HG03175 (cell line): ENCODE measurements at regions not wholly inside any gene's neighbourhood (a gene's known extent, or its start where the extent isn't known, plus 50 kb on each side); places are given as distances from the start of the nearest gene placed in this dataset.

Source experiments
- ATAC-seq: cut with Tn5 transposase; IDR thresholded peaks from one replicate; pipeline ENCODE4 v1.9.1; 2021; ENCODE audit warnings: mild to moderate bottlenecking, moderate library complexity; ENCODE audit not compliant: unreplicated experiment

DNA sequence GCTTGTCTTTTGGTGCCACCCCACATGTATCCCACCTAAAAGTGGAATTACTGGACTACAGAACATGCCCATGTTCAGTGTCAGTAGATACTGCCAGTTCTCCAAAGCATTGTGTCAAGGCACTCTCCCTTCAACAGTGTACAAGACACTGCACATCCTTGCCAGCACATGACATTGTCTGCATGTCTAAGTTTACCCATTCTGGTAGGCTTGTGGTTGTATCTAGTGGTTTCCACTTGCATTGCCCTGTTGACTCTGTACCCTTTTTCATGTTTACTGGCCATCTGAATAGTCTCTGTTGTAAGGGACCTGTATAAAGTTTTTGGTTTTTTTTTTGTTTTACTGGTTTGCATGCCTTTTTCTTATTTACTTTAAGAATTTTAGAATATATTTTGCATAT is 222.4 kb upstream of the CNR1 start:
- no peak for ATAC-seq

DNA sequence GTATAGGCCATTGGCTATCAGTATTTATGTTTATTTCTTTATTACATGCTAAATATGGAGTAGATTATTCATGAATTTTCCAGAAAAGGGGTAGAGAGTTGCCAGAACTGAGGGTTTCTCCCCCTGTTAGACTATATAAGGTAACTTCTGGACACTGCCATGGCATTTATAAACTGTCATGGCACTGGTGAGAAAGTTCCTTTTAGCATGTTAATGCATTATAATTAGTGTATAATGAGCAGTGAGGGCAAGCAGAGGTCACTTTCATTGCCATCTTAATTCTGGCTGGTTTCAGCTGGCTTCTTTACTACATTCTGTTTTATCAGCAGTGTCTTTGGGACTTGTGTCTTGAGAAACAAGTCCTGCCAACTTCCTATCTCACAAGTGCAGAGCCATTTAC is 220.0 kb upstream of the CNR1 start:
- ATAC-seq = no peak

DNA sequence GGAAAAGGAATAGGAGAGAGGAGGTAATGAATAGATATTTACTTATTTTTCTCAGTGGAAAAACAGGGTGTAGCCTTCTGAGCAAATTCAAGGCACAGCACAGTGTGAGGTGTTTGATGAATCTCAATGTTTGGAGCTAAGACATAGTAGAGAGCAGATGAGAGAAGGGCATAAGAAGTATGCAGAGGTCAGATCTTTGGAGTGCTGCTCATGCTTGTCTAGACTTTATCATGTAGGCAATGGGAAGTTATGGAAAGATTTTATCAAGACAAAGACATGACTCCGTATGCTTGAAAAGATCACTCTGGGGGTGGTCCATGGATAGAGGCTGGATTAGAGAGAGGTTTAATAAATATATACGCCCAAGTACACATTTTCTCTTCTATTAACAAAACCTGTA is 217.0 kb upstream of the CNR1 start:
- ATAC-seq = no peak

DNA sequence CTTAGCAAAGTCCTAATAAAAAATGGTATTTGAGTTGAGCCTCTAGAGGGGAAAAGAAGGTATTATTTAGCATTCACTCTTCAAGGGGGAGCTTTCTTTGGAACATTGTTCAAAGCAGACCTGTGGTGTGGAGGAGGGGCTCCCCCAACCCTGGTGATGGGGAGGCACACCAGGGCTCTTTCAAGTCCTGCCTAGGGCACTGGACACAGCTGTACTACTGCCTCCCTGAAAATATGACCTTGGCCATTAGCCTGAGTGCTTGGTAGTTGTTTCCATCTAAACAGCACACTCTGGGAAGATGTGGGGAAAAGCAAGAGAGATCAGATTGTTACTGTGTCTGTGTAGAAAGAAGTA is 215.1 kb upstream of the CNR1 start:
- ATAC-seq = no peak

DNA sequence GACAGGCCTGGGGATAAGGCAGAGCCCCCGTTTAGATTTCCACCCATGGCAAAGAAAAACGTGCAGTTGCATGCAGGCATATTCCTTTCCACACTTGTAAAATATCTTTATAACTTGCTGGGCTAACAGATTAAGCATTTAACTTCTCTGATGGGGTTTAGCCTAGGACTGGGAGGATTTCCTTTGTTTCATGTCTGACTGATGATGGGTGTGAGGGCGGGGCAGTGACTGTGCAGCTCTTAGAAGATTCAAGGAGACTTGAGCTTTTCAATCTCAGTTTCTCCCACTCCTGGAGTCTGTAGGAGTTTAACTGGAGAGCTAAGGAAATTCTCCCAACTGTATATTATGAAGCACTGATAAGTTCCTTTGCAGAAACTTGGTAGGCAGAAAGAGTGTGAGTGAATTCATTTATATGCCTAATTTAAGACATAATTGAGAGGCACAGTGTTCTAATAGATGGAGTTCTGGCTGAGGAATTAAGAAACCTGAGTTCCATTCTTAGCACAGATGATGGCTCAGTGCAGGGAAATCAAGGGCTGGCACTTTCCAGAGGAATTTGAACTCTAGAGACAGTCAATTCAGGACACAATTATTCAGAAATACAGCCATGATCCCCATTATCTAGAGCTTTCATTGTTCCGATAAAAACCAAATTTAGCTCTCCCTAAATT is 214.6 kb upstream of the CNR1 start:
- no peak for ATAC-seq

DNA sequence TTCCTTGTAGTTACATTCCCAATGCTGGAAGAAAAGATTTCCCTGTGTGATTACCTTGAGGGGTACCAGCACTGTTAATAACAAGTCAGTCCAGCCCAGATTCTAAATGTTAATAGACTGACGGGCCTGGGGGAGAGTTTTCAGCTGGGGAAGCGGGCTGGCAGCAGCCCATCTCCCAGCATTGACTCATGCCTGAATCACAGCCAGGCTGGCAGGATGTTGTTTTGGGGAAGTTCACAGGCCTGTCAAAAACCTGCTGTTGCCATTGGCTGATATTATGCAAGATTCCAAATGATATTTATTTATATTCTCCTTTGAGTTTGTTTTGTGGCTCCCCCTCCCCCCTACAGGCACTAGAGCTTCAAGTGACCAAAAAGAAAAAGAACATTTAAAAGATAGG is 213.9 kb upstream of the CNR1 start:
- ATAC-seq = no peak

DNA sequence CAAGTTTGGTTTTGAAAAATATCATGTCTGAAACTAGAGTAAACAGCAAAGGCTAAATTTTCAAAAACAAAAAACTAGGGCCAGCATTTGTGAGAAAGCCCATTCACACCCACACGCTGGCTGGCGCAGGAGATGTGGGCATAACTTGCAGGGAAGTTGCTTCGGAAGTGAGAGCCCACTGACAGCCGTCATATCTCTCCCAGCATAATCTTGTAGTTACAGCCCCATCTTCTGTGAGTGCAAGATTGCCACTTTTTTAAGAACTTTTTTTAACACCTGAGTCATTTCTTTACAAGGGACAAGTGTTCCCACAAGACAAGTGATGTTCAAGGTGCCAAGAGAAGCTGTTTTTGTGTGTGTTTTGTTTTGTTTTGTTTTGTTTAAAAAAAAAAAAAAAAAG is 212.5 kb upstream of the CNR1 start:
- no peak for ATAC-seq

DNA sequence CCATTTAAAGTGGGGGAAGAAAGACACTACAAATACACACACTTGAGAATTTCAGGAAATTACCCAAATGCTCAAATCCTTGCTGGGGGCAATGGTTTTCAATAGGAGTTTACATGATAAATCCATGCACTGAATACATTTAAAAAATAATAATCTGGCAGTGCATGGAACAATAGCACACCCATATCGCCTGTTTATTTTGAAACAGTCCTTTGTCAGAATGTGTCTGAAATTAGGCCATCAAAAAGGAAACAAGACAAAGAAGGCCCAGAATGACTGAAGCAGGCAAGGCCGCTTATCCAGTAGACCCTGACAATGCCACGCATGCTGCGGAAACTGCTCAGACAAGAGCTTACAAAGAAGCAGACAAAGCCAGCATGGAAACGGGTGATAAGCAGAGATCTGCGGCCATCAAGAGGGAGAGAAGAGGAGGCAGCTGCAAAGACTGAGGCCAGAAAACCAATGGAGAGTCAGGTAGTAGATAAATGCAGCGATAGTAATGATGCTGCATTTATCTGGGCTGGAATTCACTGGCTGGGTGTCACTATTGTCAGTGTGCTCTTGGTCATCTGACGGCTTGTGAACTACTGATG is 211.9 kb upstream of the CNR1 start:
- no peak for ATAC-seq

DNA sequence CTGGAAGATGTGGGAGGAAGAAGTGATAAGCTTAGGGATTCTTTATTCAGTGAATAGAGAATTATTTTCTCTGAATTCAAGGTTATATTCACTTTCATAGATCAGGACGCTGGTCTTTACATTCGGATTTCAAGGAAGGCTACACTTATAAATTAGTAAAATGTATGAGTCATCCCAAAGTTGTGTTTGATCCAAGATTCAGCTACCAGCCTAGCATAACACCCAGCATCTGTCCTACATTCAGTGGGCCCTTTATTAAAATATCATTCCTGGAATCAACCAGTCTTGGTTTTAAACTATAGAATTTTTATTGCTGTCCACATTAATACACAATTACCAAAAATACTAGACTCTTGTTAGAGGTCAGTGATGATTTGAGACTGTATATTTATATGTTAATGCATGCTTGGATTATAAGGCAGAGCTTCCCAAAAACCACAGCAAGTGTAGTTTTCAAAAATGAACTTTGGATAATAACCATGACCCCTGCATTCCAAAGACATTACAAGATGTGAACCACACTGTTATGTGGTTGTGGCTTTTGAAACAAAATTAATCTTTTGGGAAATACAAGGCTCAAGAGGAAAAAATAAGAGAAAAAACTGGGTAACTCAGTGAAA is 210.7 kb upstream of the CNR1 start:
- ATAC-seq = no peak

DNA sequence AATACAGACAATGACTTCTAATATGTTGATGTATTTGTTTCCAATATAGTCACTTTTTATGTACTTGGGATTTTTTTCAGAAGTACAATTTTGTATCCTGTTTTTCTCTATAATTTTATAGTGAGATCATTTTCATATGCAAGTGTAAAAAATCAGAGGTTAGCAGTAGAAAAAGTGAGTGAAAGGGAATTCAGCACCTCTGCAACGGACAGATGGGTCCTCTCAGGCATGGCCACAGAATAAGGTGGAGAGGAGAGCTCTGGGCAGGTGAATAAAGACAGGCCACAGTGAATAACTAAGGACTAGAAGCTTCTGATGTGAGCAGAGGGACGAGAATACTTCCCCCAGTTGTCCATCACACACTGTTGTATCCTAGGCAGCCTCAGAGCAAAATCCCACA is 210.1 kb upstream of the CNR1 start:
- ATAC-seq = no peak

DNA sequence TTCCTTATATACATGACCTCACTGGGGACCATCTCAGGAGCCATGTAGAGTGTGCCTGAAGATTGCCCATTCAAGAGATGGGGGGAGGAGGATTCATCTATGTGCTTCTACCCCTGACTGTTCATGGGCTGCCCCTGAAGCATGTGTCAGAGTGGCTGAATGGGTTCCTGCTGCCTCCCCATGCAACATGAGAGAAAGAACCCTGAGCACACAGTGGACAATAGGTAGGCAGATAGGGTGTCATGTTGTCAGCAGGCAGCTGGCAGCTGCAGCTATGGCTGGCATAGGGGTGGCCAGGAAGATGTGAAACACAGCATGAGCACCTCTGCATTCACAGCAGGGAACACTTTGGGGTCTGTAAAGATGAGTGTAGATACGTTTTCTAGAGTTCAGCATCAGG is 208.4 kb upstream of the CNR1 start:
- no peak for ATAC-seq

DNA sequence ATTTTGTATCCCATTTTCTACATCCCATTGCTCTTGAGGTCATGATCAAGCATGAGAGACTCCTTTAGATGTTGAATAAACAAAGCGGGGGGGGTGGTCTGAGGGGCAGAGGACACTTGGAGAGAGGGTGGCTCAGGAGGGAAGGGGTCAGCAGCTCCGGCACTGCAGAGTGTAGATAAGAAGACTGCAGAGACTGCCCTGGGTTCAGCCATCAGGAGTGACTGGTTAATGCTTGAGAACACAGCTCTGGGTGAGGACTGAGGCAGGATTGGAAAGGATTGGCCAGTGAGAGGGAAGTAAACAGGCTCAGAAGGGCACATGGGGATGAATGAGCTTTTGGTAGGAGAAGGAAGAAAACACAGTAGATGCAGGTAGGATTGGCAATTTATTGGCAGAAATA is 205.3 kb upstream of the CNR1 start:
- ATAC-seq = no peak

DNA sequence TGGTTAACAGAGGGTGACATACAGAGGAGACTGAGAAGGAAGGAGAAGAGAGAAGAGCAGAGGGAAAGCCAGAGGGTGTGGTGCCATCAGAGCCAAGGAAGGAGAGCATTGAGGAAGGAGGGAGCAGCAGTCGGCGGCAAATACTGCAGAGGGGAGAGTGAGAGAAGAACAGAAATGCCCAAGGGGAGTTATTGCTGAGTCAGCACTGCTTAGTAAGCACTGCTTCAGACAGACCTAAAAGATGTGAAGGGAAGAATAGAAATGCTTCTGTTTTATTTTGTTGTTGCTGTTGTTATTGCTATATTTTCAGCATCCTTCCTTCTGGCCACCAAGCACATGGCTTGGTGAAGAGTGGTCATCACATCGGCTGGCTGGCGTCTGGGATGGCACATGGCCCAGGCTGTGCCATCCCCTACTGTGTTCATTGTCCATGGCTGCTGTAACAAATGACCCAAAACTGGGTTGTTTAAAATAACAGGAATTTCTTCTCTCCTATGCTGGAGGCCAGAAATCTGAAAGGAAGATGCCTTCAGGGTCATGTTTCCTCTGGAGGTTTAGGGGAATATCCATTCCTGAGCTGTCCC is 204.1 kb upstream of the CNR1 start:
- no peak for ATAC-seq

DNA sequence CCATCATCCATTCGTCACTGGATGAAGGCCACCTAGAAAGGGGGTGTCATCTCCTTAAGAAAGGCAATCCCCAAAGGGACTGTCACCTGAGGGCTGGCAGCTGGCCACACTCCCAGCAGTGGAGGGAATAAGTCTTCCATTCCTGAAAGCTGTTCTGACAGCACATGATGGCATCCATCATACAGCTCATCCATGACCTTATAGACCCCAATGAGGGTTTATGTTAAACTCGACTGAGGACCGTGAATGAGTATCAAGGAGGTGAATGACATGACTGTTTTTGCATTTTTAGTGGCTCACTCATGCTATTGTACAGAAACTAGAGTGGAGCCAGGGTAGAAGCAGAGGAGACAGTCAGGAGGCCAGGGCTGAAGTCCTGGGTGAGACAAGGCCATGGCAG is 203.1 kb upstream of the CNR1 start:
- no peak for ATAC-seq

DNA sequence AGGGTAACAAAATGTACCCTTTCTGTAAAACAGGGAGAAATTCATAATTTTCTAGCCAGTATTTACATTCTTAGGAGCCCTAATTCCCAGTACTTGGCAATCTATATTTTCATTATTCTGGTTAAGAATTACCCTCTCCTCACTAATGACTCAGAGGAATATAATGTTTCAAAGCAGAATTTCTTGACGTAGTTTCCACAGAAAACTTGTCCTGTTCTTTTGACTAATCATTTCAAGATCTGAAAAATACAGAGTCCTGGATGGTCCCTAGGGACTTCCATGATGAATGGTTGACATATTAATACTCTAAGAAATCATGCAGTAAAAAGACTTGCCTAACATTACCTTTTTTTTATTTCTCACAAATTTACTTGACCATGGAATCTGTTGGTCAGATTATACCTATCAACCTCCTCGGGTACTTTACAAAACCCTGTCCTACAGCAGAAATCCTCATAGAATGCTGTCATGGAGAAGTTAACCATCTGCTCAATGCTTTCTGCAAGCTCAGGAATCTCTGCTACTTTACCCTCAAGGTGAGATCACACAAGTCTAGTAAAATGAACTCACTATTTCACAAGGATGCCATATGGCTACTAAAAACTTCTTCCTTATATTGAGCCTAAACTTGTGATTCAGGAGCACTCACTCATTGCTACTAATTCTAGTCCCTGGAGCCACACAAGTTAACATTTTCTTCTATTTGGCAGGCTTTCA is 202.1 kb upstream of the CNR1 start:
- no peak for ATAC-seq

DNA sequence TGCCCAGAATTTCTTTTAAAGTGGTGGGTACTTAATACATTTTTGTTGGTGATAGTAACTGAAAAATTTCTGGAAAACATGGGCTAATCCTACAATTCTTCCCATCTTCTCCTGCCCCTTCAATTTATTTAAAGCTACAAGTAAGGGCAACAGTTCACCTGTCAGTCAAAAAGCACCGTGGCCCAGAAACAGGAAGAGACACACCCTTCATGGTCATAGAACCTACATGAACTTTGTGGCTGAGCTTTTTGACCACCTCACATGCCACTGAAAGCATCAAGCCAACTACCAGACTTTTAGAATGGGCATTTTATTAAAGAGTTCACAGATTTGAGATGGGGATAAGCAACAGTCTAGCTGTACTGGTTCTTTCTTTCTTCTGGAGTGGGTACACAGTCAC is 201.1 kb upstream of the CNR1 start:
- ATAC-seq = no peak

DNA sequence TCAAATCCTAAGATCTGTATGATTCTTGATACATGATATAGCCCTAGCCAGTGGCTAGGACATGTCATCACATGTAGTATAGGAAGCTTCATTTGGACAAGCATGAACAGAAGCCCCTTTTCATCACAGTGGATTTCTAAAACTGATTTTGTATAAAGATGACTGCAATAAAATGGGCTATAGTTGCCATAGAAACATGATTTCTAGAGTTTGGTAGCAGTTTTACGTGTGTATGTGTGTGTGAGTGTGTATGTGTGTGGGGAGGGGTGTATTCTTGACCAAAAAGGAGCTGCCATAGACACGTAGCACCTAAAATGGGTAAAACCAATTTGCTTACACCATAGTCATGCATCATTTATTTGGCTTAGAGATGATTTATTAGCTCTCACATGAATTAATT is 200.5 kb upstream of the CNR1 start:
- ATAC-seq = no peak

DNA sequence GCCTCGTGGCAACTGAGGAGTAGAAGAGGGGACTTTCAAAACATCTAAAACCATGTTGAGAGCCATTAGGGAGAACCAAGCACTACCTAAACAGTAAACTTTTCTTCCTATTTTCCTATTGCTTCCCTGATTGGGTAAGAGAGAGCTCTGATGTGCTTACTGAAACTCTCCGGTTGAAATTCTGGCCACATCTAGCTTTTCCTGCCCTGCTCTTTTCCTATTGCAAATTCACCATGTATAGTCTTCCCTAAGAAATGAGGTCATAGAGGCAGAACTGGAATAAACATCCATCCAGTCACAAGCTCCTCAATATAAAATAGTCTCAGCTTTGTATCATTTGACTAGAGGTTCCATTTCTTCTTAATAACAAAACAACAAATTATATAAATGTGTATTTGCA is 199.5 kb upstream of the CNR1 start:
- ATAC-seq = no peak

DNA sequence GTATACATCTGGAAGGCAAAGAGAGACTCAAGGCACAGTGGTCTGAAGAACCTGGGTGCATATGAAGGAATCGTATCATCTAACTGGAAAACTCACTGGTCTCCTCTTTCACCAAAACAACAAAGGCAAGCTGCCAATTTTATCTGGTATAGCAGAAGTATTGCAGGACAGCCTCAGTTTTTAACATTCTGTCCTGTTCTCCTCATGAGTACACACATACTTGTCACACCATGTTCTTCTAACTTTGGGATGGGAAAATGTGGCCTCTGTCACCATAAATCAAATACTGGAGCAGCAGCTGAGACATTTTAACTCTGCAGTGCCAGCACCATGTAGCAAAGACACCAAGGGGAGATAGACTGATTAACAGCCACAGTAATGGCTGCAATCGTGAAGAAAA is 199.1 kb upstream of the CNR1 start:
- no peak for ATAC-seq

DNA sequence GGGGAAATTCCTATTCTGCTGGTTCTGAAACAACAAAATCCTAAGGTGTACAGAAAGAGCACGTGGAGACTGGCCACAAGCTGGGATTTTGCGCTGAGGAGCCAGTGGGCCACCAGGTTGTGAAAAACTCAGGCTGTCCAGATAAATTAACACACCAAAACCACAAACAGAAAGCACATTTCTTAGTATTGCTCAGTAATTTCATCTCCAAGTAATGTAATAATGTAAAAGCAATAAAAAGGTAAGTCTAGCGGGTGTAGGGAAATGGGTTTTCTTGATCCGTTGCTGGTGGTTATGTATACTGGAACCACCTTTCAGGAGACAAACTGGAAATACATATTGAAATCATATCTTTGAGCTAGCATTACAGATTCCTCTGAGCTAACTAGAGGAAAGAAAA is 195.6 kb upstream of the CNR1 start:
- ATAC-seq = no peak

DNA sequence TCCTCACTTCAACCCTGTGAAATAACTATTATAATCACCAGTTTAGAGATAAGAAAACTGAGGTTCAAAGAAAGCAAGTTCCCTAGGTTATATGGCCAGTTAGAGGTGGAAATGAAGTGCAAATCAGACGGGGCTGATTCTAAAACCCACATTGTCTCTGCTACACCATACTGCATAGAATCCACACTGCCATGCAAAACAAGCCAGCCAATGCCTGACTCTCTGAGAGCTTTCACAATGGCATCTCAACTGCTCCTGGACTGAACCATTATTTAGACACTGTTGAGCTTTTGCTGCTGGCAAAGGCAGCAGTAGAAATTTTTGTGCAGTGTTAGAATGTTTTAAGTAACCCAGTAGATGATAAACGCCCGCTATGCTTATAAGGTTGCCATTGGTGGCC is 195.2 kb upstream of the CNR1 start:
- no peak for ATAC-seq
